ENCODE measurements at regions not wholly inside any gene's neighbourhood (a gene's known extent, or its start where the extent isn't known, plus 50 kb on each side); places are given as distances from the start of the nearest gene placed in this dataset.

- Histone ChIP-seq H3K27me3 (ENCODE audit: insufficient read depth, low read length) (peaks cover 10% of the 10 kb centered on the region; the same call in 1 of the 2 replicates), H3K23ac (ENCODE audit: insufficient read length, low read depth, low read length) (no peak overlapping the region), H2BK5ac (ENCODE audit: insufficient read length, low read length) (no peak overlapping the region), H3K4ac (ENCODE audit: low read depth, low read length) (no peak overlapping the region), H2BK15ac (ENCODE audit: low read depth, low read length) (no peak overlapping the region), H3K23me2 (ENCODE audit: insufficient read length, low read depth, low read length, poor library complexity, severe bottlenecking) (peaks cover 26% of the 10 kb centered on the region), H3K56ac (ENCODE audit: insufficient read length, low read depth, low read length) (no peak overlapping the region), H3T11ph (ENCODE audit: low read length) (no peak overlapping the region), H3K18ac (ENCODE audit: insufficient read length, low read depth, low read length) (no peak overlapping the region), H3K9me3 (ENCODE audit: control insufficient read depth, low read depth, low read length) (no peaks in the 10 kb centered on the region), H3K27ac (ENCODE audit: insufficient read length, low read depth, low read length) (no peak overlapping the region), H3K14ac (ENCODE audit: insufficient read depth, low read length) (no peak overlapping the region), H3K4me1 (ENCODE audit: insufficient read depth, low read length) (no peaks in the 10 kb centered on the region), H2BK120ac (ENCODE audit: low read depth, low read length, poor library complexity, severe bottlenecking) (no peak overlapping the region), H4K91ac (ENCODE audit: insufficient read length, low read depth, low read length) (no peak overlapping the region), H2BK20ac (ENCODE audit: low read depth, low read length, poor library complexity, severe bottlenecking) (no peak overlapping the region), H2AFZ (ENCODE audit: low read length) (no peak overlapping the region), H2AK5ac (ENCODE audit: insufficient read length, low read length) (no peak overlapping the region), H3K79me2 (ENCODE audit: insufficient read depth, low read length) (no peaks in the 10 kb centered on the region), H4K20me1 (ENCODE audit: control insufficient read depth, insufficient read depth, insufficient read length) (no peaks in the 10 kb centered on the region), H2BK12ac (ENCODE audit: insufficient read length, low read depth, low read length) (no peak overlapping the region), H3K9ac (ENCODE audit: extremely low read depth, insufficient read length, low read length) (no peak overlapping the region), H3K4me2 (ENCODE audit: insufficient read depth, insufficient read length, low read length) (peak overlapping the region; percentile 91), H3K79me1 (ENCODE audit: insufficient read depth, low read depth, low read length, poor library complexity, severe bottlenecking) (no peaks in the 10 kb centered on the region), H4K5ac (ENCODE audit: insufficient read length, low read depth, low read length) (no peak overlapping the region), H4K8ac (replicated peaks; ENCODE audit: insufficient read length, low read depth, low read length) (no peak overlapping the region)
- Mint-ChIP-seq H3K9me3 (no peaks in the 10 kb centered on the region; a peak in 1 of 5 replicates), H3K27ac (no peak overlapping the region), H3K27me3 (ENCODE audit: low read depth) (peaks cover 48% of the 10 kb centered on the region), H3K4me1 (peaks cover 16 to 27% of the 10 kb centered on the region in 2 experiments), H3K4me3 (peak overlapping the region; percentile 79 to 95), H3K36me3 (ENCODE audit: insufficient read depth in 1 of 3, low read depth in 3 of 3) (peaks cover 0 to 2% (median 0%) of the 10 kb centered on the region in 3 experiments; a peak in 1 of 7 replicates)
- no CpG with 5 or more reads among the region's 10 CpGs for WGBS (ENCODE audit: extremely low coverage, insufficient read length, low lambda C conversion rate)
- TF ChIP-seq CTCF (conservative IDR thresholded peaks at IDR 0.05), result no peak
- no peak for DNase-seq
These were observed 350.6 kb downstream of the LIG4 start for GRCh38 chr13:107864543-107865317.

All from H9 (cell line).